Activated CD4-positive, alpha-beta T cell treated with anti-CD3 and anti-CD28 coated beads for 4 hours (primary cell): ENCODE measurements at regions not wholly inside any gene's neighbourhood (a gene's known extent, or its start where the extent isn't known, plus 50 kb on each side); places are given as distances from the start of the nearest gene placed in this dataset.

Source experiments
- DNase-seq, 2 donors: peaks; one replicate each; pipeline ENCODE4 v3.0.0-alpha.2; 2020

GRCh38 chr18:45505497-45506206 lies 109.6 kb upstream of the SLC14A2 start:
- no peak for DNase-seq

GRCh38 chr18:45506951-45507350 lies 108.3 kb upstream of the SLC14A2 start:
- DNase-seq, result no peak

- no peak for DNase-seq
Observed at GRCh38 chr18:45509535-45509934, 105.7 kb upstream of the SLC14A2 start.

GRCh38 chr18:45510656-45511055 lies 104.6 kb upstream of the SLC14A2 start:
- DNase-seq, result no peak

- DNase-seq, result no peak
Observed at GRCh38 chr18:45512363-45512953, 102.8 kb upstream of the SLC14A2 start.

GRCh38 chr18:45517181-45517741 lies 98.0 kb upstream of the SLC14A2 start:
- no peak for DNase-seq

GRCh38 chr18:45518311-45519155 lies 96.7 kb upstream of the SLC14A2 start:
- DNase-seq, result no peak

GRCh38 chr18:45519411-45520280 lies 95.6 kb upstream of the SLC14A2 start:
- no peak for DNase-seq

GRCh38 chr18:45521136-45521535 lies 94.1 kb upstream of the SLC14A2 start:
- DNase-seq, result no peak

GRCh38 chr18:45521777-45522176 lies 93.5 kb upstream of the SLC14A2 start:
- DNase-seq, result no peak

- no peak for DNase-seq
Observed at GRCh38 chr18:45522371-45522770, 92.9 kb upstream of the SLC14A2 start.

GRCh38 chr18:45525301-45525700 lies 90.0 kb upstream of the SLC14A2 start:
- no peak for DNase-seq

- no peak for DNase-seq
Observed at GRCh38 chr18:45526114-45526841, 89.0 kb upstream of the SLC14A2 start.

GRCh38 chr18:45527891-45528290 lies 87.4 kb upstream of the SLC14A2 start:
- no peak for DNase-seq

- DNase-seq, result no peak
Observed at GRCh38 chr18:45528712-45529336, 86.5 kb upstream of the SLC14A2 start.

GRCh38 chr18:45538444-45538843 lies 76.8 kb upstream of the SLC14A2 start:
- no peak for DNase-seq

GRCh38 chr18:45539491-45539891 lies 75.8 kb upstream of the SLC14A2 start:
- no peak for DNase-seq

- no peak for DNase-seq
Observed at GRCh38 chr18:45540125-45540524, 75.2 kb upstream of the SLC14A2 start.

GRCh38 chr18:45541421-45541820 lies 73.9 kb upstream of the SLC14A2 start:
- no peak for DNase-seq

GRCh38 chr18:45542043-45542442 lies 73.2 kb upstream of the SLC14A2 start:
- DNase-seq, result no peak

- DNase-seq, result no peak
Observed at GRCh38 chr18:45547910-45548309, 67.4 kb upstream of the SLC14A2 start.
